GM23338 (cell line): ENCODE measurements at regions not wholly inside any gene's neighbourhood (a gene's known extent, or its start where the extent isn't known, plus 50 kb on each side); places are given as distances from the start of the nearest gene placed in this dataset.
"Not testable (repeated sequence)": the region's sequence is repeated elsewhere in the genome, so short reads cannot be mapped to it uniquely, and the experiment has no call there.

ENCODE experiments used
- ATAC-seq: fragments of 200-7000 bp; cut with Tn5 transposase; 3 replicates; pipeline ENCODE4 v1.9.1; 2020
- DNase-seq: peaks from one replicate; pipeline ENCODE4 v3.0.0-alpha.2; 2015; ENCODE audit warnings: low spot score
- H2AFZ ChIP-seq: fragments of 200-600 bp; sonication (generic); 2 replicates; pipeline ENCODE4 v1.8.0; 2016; ENCODE audit warnings: antibody characterized with exemption, mild to moderate bottlenecking, moderate library complexity
- H3F3A ChIP-seq: fragments of 200-600 bp; sonication (generic); replicated peaks from 2 replicates; pipeline ENCODE4 v1.8.0; 2017; ENCODE audit warnings: antibody characterized with exemption, mixed run types, low read depth
- H3K27ac ChIP-seq: fragments of 200-600 bp; sonication (generic); 2 replicates; pipeline ENCODE4 v1.6.1; 2016; ENCODE audit warnings: low read depth
- H3K27me3 ChIP-seq: fragments of 200-600 bp; sonication (generic); 2 replicates; pipeline ENCODE4 v1.8.0; 2016; ENCODE audit warnings: mild to moderate bottlenecking, mixed run types, moderate library complexity; ENCODE audit not compliant: insufficient read depth
- H3K36me3 ChIP-seq: fragments of 200-600 bp; sonication (generic); 2 replicates; pipeline ENCODE4 v1.8.0; 2016; ENCODE audit warnings: mild to moderate bottlenecking; ENCODE audit not compliant: insufficient read depth
- H3K4me1 ChIP-seq: fragments of 200-600 bp; sonication (generic); 2 replicates; pipeline ENCODE4 v1.8.0; 2016; ENCODE audit warnings: mild to moderate bottlenecking, moderate library complexity; ENCODE audit not compliant: insufficient read depth
- H3K4me2 ChIP-seq: fragments of 200-600 bp; sonication (generic); 2 replicates; pipeline ENCODE4 v1.7.1; 2017; ENCODE audit warnings: mixed run types
- H3K4me3 ChIP-seq: fragments of 200-600 bp; sonication (generic); 2 replicates; pipeline ENCODE4 v1.6.1; 2016; ENCODE audit warnings: mixed run types
- H3K79me2 ChIP-seq: fragments of 200-600 bp; sonication (generic); replicated peaks from 2 replicates; pipeline ENCODE4 v1.8.0; 2017; ENCODE audit warnings: mild to moderate bottlenecking; ENCODE audit not compliant: insufficient read depth
- H3K9me2 ChIP-seq: fragments of 200-600 bp; sonication (generic); 2 replicates; pipeline ENCODE4 v1.8.0; 2017; ENCODE audit not compliant: insufficient read depth
- H4K20me1 ChIP-seq: fragments of 200-600 bp; sonication (generic); replicated peaks from 2 replicates; pipeline ENCODE4 v1.8.0; 2017; ENCODE audit warnings: mild to moderate bottlenecking; ENCODE audit not compliant: insufficient read depth
- H3K27ac Mint-ChIP-seq: 2 replicates; pipeline ENCODE4 v1.8.0; 2020; ENCODE audit warnings: inconsistent platforms, mild to moderate bottlenecking, moderate library complexity, mixed read lengths
- H3K27me3 Mint-ChIP-seq: 3 replicates; pipeline ENCODE4 v1.8.0; 2022; ENCODE audit warnings: low read depth, mild to moderate bottlenecking, moderate library complexity, mixed read lengths, inconsistent platforms; ENCODE audit not compliant: insufficient read depth, poor library complexity
- H3K36me3 Mint-ChIP-seq: 3 replicates; pipeline ENCODE4 v1.8.0; 2021; ENCODE audit warnings: low read depth, mild to moderate bottlenecking, inconsistent platforms, moderate library complexity, mixed read lengths
- H3K4me1 Mint-ChIP-seq: 3 replicates; pipeline ENCODE4 v1.8.0; 2020; ENCODE audit warnings: mild to moderate bottlenecking, inconsistent platforms, mixed read lengths
- H3K4me3 Mint-ChIP-seq: 3 replicates; pipeline ENCODE4 v1.8.0; 2021; ENCODE audit warnings: moderate library complexity, mild to moderate bottlenecking, inconsistent platforms, mixed read lengths
- H3K9me3 Mint-ChIP-seq: 3 replicates; pipeline ENCODE4 v1.8.0; 2020; ENCODE audit warnings: moderate library complexity, mild to moderate bottlenecking, inconsistent platforms, mixed read lengths
- CREB1 ChIP-seq: fragments of 250-450 bp; sonication (Bioruptor Pico); IDR thresholded peaks from 2 replicates; pipeline ENCODE4 v1.5.0; 2020; ENCODE audit warnings: low read depth, mild to moderate bottlenecking, moderate library complexity
- ETS1 ChIP-seq: IDR thresholded peaks from 2 replicates; pipeline ENCODE4 v1.6.1; 2016; ENCODE audit warnings: antibody characterized with exemption
- JUNB ChIP-seq: IDR thresholded peaks from one replicate; pipeline ENCODE4 v1.6.1; 2016; ENCODE audit warnings: antibody characterized with exemption; ENCODE audit not compliant: unreplicated experiment
- REST ChIP-seq: IDR thresholded peaks from one replicate; pipeline ENCODE4 v1.6.1; 2018; ENCODE audit warnings: antibody characterized with exemption; ENCODE audit not compliant: unreplicated experiment
- STAT1 ChIP-seq: IDR thresholded peaks from one replicate; pipeline ENCODE4 v1.6.1; 2016; ENCODE audit warnings: antibody characterized with exemption; ENCODE audit not compliant: unreplicated experiment
- ZNF114 ChIP-seq: fragments of 250-450 bp; sonication (Bioruptor Pico); IDR thresholded peaks from 2 replicates; pipeline ENCODE4 v1.5.0; 2020; ENCODE audit warnings: mild to moderate bottlenecking, moderate library complexity

GRCh38 chr11:114959953-114960505 lies 281.7 kb downstream of the NXPE2 start:
- Mint-ChIP-seq H3K27ac (no peak overlapping the region), H3K4me3 (no peak overlapping the region), H3K4me1 (peaks cover 10% of the 10 kb centered on the region), H3K27me3 (peaks cover 2% of the 10 kb centered on the region), H3K36me3 (no peaks in the 10 kb centered on the region), H3K9me3 (no peaks in the 10 kb centered on the region)
- Histone ChIP-seq H3K4me2 (no peak overlapping the region), H2AFZ (peak overlapping the region; percentile 78; the same call in 1 of the 2 replicates), H3K36me3 (no peaks in the 10 kb centered on the region), H3F3A (no peaks in the 10 kb centered on the region), H3K9me2 (peaks cover 22% of the 10 kb centered on the region), H3K27me3 (no peaks in the 10 kb centered on the region), H3K27ac (no peak overlapping the region), H4K20me1 (no peaks in the 10 kb centered on the region), H3K4me1 (peaks cover 4% of the 10 kb centered on the region), H3K4me3 (no peak overlapping the region), H3K79me2 (no peaks in the 10 kb centered on the region)
- DNase-seq (no peak), ATAC-seq (no peak)
- no peak for TF ChIP-seq CREB1 (CRISPR knock-in tag)
- no peak for TF ChIP-seq JUNB
- no peak for TF ChIP-seq ZNF114 (CRISPR knock-in tag)

GRCh38 chr11:114960819-114961218 lies 282.5 kb downstream of the NXPE2 start:
- not testable (repeated sequence) for H3K27ac Mint-ChIP-seq, H3K27me3 ChIP-seq, H3F3A ChIP-seq, H3K27me3 Mint-ChIP-seq, ATAC-seq, H2AFZ ChIP-seq, H3K4me2 ChIP-seq, H3K79me2 ChIP-seq, H3K4me1 ChIP-seq, H4K20me1 ChIP-seq, H3K4me3 Mint-ChIP-seq, H3K9me3 Mint-ChIP-seq, H3K36me3 ChIP-seq, H3K27ac ChIP-seq, DNase-seq, H3K36me3 Mint-ChIP-seq, H3K4me3 ChIP-seq
- H3K9me2 ChIP-seq = peaks cover 22% of the 10 kb centered on the region
- H3K4me1 Mint-ChIP-seq = peaks cover 10% of the 10 kb centered on the region

- peaks cover 9% of the 10 kb centered on the region for H3K4me1 Mint-ChIP-seq
- Histone ChIP-seq H3K9me2 (peaks cover 16% of the 10 kb centered on the region), H3K36me3 (no peaks in the 10 kb centered on the region), H3K79me2 (no peaks in the 10 kb centered on the region), H3K4me3 (no peak overlapping the region), H3K27ac (no peak overlapping the region), H4K20me1 (no peaks in the 10 kb centered on the region), H3F3A (no peaks in the 10 kb centered on the region), H3K4me2 (no peak overlapping the region), H3K4me1 (no peaks in the 10 kb centered on the region), H2AFZ (no peak overlapping the region), H3K27me3 (no peaks in the 10 kb centered on the region)
- H3K27ac Mint-ChIP-seq = no peak overlapping the region
- ATAC-seq (no peak), DNase-seq (no peak)
- H3K36me3 Mint-ChIP-seq = no peaks in the 10 kb centered on the region
- H3K4me3 Mint-ChIP-seq = no peak overlapping the region
- peaks cover 4% of the 10 kb centered on the region for H3K27me3 Mint-ChIP-seq
- H3K9me3 Mint-ChIP-seq = no peaks in the 10 kb centered on the region; the same call in 2 of the 3 replicates
- TF ChIP-seq ETS1 (no peak), STAT1 (no peak), CREB1 (CRISPR knock-in tag) (no peak), REST (no peak)
These were observed 286.4 kb downstream of the NXPE2 start for GRCh38 chr11:114964676-114965214.
